T-helper 2 cell treated with Interferon-gamma antibody and Interleukin-4, amounts not matched to agents 100 ng/mL and 5 ng/mL, for 36 hours (primary cell): ENCODE measurements at regions not wholly inside any gene's neighbourhood (a gene's known extent, or its start where the extent isn't known, plus 50 kb on each side); places are given as distances from the start of the nearest gene placed in this dataset.
"Not testable (repeated sequence)": the region's sequence is repeated elsewhere in the genome, so short reads cannot be mapped to it uniquely, and the experiment has no call there.

Experiments
- intact Hi-C: fragments of 100-400 bp; cut with micrococcal nuclease; formaldehyde crosslinking; loops from one replicate; pipeline ENCODE4 v1.15.1; 2023

GRCh38 chr1:47656719-47657685 lies 219.2 kb downstream of the FOXD2 start:
- intact Hi-C loops, result no loop called here

- intact Hi-C loops, result no loop called here
Observed at GRCh38 chr1:47658161-47658920, 220.5 kb downstream of the FOXD2 start.

- intact Hi-C loops, result no loop called here
Observed at GRCh38 chr1:47659146-47659545, 221.3 kb downstream of the FOXD2 start.

- intact Hi-C loops, result no loop called here
Observed at GRCh38 chr1:47660622-47661021, 222.8 kb downstream of the FOXD2 start.

GRCh38 chr1:47661040-47661439 lies 223.2 kb downstream of the FOXD2 start:
- intact Hi-C loops, result no loop called here

- intact Hi-C loops, result no loop called here
Observed at GRCh38 chr1:47662068-47662467, 224.2 kb downstream of the FOXD2 start.

- intact Hi-C loops, result no loop called here
Observed at GRCh38 chr1:47663286-47663685, 225.4 kb downstream of the FOXD2 start.

- intact Hi-C loops, result no loop called here
Observed at GRCh38 chr1:47664356-47664755, 226.5 kb downstream of the FOXD2 start.

- intact Hi-C loops, result not testable (repeated sequence)
Observed at GRCh38 chr1:47664896-47665295, 227.1 kb downstream of the FOXD2 start.

- intact Hi-C loops, result no loop called here
Observed at GRCh38 chr1:47669081-47669585, 231.3 kb downstream of the FOXD2 start.

- intact Hi-C loops, result no loop called here
Observed at GRCh38 chr1:47672622-47673021, 234.8 kb downstream of the FOXD2 start.

- intact Hi-C loops, result no loop called here
Observed at GRCh38 chr1:47674189-47674588, 236.3 kb downstream of the FOXD2 start.

GRCh38 chr1:47675047-47675675 lies 237.3 kb downstream of the FOXD2 start:
- intact Hi-C loops, result no loop called here

GRCh38 chr1:47675721-47676120 lies 237.9 kb downstream of the FOXD2 start:
- intact Hi-C loops, result no loop called here

GRCh38 chr1:47676311-47677054 lies 238.6 kb downstream of the FOXD2 start:
- intact Hi-C loops, result no loop called here

GRCh38 chr1:47677241-47677940 lies 239.5 kb downstream of the FOXD2 start:
- intact Hi-C loops, result no loop called here

- intact Hi-C loops, result no loop called here
Observed at GRCh38 chr1:47678464-47678980, 240.7 kb downstream of the FOXD2 start.

GRCh38 chr1:47679301-47679791 lies 241.5 kb downstream of the FOXD2 start:
- intact Hi-C loops, result no loop called here

GRCh38 chr1:47679826-47680225 lies 242.0 kb downstream of the FOXD2 start:
- intact Hi-C loops, result no loop called here
